NCI-H1417 (cell line): ENCODE measurements at regions not wholly inside any gene's neighbourhood (a gene's known extent, or its start where the extent isn't known, plus 50 kb on each side); places are given as distances from the start of the nearest gene placed in this dataset.
A peak's percentile ranks its signal among the peaks of the same experiment; 100 is the strongest.

ENCODE experiments used
- DNase-seq, 3 experiments: peaks; one replicate each; lab custom pipeline; 2025; lab: John Stamatoyannopoulos, UW

DNA sequence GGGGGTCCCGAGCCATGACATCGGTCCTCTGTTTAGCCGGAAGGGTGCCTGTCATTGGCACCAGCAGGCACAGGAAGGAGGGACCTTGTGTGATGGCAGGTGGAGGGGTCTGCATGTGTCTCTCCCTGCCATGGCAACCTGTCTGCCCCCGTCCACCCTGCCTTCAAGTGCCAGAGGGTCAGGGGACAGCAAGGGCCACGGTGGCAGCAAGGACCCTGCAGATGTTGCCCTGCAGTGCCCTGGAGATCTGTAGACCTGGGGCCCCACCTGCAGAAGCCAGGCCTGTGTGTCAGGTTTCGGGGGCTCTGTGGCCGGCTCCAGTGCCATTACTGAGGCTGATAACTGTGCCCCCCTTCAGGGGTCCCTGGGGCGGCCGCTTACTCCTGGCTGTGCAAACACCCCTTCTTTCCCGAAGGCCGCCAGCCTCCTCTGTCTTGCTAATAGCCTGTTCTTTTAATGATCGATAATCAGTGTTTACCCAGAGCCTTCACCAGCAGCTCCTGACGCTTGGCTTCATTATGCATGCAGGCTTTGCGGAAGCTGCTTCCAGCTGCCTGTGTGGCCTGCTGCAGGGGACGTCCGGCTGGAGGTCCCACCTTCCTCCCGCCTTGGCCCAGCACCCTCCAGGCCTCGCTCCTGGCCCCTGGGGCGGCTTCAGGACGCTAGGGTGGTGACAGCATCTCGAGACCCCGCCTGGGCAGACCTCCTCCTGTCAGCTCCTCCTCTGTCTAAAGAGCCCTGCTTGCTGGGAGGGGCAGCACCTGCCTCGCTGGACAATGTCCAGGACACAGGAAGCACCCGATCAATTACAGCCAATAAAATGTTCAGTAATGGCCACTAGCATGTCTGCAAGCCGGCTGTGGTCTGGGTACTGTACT is 153.0 kb downstream of the KIF26A start:
- peak in 2 of 3 experiments; percentile 76 to 92 for DNase-seq

DNA sequence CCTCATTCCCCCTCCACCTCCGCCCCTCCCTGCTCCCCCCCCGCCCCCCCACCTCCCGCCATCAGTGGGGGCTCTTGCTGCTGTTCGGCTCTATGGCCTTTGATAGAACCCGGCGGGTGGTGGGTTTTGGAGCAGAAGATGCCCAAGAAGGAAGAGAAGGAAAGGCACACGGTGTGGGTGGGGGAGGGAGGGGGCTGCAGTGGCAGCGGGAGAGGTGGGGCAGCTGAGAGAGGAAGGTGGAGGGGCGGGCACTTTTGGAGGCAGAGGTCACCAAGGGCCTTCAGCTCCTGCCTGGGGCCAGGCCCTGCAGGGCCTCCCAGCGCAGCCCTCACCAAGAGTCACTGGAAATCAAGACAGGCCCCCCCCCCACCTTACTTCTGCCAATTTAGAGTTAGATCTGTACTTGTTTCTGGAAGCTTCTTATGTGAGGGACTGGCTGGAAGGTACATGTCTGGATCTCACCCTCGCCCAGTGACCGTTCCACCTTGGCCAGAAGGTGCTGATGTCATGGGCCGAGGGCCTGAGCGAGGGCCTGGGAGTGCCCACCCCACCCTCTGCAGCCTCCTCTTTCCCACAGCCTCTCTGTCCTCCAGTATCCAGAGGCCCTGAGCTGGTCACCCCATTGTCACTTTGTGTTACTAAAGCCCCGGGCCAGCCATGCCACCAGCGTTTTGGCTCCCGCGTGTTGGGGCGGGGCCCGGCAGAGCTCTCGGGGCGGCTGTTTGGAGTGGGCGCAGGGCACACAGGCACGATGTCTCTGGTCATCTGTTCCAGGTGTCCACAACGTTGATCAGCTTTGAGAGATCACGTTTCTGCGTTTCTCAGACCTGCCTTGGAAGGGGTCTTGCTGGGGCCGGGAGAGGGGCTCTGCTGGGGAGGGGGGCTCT is 153.9 kb downstream of the KIF26A start:
- DNase-seq, result no peak

DNA sequence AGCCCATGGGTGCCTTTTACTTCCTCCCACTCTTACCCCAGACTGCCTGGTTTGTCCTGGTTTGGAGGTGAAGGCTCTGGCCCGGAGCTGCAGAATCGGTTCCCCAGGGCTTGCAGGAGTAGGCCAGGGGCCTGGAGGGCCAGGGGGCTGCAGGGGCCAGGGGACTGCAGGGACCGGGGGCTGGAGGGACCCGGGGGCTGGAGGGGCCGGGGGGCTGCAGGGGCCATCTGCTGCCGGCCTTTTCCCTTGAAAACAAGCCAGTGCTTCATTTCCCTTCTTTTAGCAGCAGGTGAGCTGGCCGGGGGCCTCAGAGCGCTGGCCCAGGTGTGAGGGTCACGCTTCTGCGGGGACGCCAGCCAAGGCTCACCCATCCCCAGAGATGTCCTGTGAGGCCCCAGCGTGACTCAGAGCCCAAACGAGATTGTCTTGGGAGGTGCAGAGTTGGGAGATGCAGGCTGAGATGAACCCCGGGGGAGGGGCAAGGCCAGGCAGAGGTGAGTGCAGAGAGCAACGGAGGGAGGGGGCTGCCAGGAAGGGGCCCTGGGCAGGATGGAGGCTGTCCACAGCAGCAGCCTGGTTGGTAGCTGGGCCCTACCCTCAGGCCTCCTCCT is 154.9 kb downstream of the KIF26A start:
- DNase-seq, result no peak

DNA sequence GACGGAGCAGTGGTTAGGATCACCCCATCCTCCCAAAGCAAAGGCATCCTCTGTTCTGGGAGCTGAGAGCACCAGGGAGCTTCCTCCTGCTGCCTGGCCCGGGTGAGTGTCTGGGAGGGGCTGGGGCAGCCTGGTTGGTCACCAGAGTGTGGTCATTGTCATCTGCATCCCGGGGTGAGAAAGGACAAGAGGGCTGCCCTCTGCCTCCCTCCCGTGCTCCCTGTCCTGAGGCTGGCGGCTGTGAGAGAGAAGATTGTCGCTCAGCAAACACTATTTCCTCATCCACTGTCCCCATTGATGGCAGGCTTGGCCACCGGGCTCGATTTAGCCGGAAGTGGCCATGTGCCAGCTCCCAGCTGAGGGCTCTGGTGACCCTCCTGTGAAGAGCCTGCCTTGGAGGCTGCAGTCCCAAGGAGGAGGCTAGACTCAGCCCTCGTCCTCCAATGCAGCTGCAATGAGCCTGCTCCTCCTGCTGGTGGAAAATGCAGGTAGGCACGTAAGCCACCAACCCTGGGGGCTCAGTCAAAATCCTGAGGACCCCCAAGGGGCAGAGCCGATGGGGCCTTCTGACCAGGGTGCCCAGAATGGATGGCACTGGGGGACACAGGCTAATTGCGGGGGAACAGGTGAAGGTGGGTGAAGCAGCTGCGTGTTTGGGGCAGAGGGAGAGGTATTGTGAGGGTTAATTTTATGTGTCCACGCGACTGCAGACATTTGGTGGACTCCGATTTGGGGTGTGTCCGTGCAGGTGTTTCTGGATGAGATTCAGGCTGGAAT is 155.7 kb downstream of the KIF26A start:
- peak in 2 of 3 experiments; percentile 18 to 24 for DNase-seq

DNA sequence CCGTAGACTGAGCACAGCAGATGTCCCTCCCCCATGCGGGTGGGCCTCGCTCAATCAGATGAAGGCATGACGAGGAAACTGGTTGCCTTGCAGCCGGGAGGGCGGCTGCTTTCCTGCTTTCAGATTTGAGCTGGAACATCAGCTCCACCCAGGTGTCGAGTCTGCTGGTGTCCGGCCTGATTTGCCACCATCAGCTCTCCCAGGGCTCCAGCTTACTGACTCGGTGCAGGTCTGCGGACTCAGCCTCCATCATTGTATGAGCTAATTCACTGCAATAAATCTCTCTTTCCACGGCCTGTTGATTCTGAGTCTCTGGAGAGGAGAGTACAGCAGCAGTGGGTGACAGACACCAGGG is 156.2 kb downstream of the KIF26A start:
- DNase-seq, result peak in 2 of 3 experiments; percentile 27 to 28

DNA sequence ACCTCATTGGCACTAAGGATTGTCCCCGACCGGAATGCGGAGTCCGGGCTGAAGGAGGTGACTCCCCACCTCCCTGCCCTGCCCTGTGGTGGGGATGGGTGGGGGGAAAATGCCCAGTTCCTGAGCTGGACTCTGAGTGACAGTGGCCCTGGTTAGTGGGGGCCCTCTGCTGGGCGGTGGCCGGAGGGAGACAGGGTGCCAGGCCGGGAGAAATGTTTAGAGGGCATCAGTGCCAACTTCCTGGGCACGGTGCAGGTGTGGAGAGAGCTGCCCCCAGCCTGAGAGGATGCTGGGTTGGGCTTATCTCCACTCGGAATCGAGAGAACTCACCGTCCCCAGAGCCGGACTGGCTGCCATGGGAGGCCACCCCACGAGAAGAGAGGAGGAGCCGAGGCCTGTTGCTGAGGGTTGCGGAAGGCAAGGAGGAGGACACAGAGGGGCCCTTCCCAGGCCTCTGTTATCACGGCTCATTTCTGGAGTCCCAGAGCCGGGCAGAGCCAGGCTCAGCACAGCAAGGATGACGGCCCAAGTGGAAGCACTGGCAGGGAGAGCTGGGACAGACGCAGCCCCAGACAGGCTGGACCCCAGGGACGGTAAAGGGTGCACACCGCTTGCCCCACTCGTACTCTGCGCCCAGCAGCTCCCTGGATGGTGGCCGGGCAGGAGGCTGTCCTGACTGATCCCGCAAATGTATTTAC is 156.7 kb downstream of the KIF26A start:
- DNase-seq, result no peak

DNA sequence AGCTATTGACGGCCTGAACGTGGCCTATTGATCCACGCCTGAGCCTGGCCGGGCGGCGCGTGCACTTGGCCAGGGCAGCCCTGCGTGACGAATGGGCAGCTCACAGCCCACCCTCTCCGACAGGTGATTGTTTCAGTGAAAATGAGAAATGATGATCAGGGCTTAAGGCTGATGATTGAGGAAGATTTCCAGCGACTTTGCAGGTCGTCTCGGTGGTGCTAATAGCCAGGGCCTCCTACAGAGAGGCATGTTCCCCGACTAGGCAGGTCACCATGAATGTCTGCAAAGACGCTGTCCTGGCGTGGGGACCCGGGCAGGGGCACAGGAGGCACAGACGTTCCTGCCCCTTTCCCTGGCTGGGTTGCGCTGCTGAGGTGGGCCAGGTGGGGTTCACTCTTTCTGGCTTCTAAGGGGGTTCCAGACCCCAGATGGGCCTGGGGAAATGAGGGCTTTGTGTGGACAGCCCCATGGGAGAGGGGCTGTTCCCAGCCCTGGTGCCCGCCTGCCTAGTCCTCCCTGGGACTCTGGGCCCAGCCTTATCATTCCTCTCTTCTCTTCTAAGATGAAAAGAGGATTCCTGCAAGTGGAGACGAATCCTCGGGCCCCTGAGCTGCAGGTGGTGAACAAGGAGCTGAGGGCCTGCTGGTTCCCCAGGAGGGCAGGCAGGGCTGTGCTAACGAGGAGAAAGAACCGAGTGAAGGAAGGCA is 157.4 kb downstream of the KIF26A start:
- no peak for DNase-seq

DNA sequence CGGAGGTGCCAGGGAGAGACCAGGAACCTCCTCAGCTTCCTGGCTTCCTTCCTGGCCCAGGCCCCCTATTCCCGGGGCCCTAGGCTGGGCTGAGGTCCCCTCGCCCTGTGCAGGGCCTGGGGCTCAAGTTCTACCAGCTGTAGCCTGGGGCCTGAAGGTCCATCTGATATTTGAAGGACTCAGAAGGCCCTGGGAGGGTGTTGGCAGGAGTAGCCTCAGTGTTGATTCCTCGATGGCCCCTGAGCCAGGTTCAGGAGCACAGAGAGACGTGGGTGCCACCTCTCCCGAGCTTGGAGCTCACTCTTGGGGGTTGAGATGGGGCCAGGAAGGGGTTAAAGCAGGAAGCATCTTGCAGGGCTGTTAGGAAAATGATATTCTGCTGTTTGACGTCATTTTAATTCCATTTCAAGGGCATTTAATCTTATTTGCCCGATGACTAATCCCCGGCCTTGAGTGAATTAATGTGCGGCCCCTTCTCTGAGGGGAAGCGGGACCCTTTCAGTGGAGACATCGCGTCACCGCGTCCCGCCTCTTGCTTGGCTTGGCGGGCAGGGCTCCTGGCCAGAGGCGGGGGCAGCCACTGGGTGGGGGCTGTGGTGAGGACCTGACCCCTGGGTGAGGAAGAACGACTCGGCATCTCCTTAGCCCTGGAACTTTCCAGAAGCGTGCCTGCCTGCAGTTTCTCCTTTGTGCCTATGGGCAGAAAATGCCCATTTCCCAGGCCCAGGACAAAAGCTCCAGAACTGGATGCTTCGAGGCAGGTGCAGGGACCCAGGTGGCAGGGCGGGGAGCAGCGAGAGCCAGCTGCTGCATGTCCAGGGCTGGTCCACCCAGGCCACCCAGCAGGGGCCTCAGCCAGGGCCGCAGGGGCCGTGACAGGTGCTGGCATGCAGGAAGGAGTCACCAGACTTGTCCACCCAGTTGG is 158.3 kb downstream of the KIF26A start:
- no peak for DNase-seq

DNA sequence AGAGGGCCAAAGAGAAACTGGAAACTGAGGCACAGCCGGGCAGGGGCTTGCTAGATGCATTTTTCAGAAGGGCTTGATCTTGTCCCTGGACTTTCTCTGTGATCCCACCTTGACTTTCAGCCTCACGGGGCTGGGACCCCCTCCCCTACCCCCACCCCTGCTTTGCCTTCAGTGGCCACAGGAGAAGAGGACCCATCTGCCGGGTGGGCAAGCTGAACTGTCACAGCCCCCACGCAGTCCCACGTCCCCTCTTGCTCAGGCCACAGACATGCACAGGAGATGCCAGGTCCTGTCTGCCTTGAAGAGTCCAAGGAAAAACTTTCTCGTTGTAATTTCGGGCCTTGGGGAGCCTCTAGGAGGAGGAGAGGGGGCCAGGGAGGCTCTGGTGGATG is 158.9 kb downstream of the KIF26A start:
- no peak for DNase-seq

DNA sequence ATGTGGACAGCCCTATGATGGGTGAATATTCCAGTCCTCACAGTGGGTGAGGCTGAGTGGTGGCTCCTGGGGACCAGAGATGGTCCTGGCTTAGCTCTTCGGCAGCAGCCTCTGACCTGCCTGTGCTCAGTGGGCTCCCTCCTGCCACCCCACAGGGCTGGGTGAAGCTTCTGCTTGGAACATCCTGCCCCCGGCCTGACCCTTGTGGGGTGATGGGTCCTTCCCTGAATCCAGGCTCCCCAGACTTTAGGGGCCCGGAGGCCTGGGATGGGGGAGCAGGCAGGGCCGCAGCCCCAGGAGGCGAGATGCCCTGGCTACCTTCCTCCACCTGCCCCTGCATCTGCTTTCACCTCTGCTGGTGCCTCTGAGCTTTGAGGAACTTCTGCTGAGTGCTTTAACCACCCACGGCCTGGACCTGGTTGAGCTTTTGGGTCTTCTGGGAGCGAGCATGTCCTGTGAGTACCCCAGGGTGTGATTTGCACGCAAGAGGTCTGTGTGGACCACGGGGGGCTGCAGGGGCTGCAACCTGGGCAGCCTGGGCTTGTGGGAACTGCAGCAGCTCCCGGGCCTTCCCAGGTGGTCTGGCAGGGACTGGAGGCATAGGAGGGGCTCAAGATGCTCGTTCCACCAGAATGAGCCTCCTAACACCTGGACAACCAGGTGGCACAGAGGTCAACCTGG is 159.5 kb downstream of the KIF26A start:
- no peak for DNase-seq

DNA sequence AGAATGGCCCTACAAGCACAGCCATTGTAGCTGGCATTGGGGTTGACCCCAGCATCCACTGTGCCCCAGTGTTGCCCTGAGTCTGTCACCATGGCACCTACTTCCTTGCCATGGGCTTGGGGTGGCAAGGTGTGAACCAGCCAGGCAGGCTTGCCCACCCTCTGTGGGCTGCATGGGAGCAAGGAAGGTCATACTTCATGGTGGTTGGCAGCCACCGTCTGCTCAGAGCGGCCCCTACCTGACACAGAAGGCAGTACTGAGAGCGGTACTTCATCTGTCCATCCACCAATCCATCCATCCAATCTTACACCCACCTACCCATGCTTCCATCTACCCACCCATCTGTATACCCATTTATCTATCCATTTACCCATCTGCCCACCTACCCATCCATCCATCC is 160.1 kb downstream of the KIF26A start:
- DNase-seq, result no peak

DNA sequence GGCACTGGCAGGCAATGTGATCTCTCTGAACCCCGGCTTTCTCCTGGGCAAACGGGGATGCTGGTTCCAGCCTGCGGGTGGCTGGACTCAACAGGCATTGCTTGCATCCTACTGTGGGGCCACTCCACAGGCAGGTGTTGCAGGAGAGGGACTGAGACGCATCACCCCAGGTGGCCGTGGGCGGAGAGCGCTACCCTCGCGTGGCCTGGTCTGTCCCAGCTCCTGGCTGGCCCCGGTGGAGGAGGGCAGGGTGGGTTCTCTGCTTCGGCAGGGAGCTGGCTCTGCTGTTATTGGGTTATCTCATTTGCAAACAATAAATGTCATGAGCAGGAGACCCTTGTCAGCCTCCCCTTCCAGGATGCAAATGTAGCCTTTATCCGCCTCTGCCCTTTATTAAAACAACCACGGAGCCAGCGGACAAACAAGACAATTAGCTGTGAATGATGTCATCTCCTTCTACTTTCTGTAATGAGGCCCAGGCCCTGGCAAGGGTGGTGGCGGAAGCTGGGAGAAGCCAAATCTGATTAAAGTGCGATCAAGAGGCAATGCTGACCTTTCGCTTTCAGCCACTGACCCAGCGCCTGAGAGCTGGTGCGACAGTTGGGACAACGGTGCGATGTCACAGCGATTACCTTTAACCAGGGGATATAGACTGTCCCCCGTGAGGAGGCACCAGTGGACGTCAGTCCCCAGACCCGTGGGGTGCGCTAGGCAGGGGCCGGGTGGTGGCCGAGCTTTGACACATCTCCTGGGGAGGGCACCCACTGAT is 161.8 kb downstream of the KIF26A start:
- DNase-seq, result peak in 2 of 3 experiments; percentile 80 to 87

DNA sequence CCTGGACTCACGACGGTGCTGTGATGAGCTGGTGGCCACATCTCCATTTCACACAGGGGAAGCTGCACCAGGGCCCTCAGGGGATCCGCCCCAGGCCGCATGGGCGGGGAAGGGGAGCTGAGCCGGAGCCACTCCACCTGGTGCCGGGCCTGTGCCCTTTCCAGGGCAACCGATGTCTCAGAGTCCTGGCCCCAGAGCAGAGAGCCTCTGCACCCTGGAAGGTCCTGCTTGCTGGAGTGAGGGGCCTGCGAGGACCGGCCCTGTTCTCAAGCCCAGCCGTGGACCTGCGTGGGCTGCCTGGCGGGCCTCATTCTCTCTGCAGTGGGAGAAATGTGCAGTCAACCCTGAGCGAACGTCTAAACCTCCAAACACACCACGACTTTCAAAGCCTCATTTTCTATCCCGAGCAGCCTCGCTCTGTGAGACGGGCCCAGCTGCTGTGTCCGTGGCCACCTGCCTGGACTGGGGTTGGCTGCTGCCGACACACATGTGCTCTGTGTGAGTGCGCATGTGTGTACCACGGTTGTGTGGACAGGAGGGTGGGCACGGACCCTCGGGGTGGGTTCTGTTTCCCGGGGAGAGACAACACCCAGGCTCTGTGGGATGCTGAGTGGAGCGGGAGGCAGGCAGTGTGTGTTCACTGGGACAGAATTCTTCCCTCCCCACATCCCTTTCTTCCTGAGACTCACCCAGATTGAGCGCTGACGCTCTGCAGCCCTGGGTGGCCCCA is 163.5 kb downstream of the KIF26A start:
- DNase-seq, result no peak

DNA sequence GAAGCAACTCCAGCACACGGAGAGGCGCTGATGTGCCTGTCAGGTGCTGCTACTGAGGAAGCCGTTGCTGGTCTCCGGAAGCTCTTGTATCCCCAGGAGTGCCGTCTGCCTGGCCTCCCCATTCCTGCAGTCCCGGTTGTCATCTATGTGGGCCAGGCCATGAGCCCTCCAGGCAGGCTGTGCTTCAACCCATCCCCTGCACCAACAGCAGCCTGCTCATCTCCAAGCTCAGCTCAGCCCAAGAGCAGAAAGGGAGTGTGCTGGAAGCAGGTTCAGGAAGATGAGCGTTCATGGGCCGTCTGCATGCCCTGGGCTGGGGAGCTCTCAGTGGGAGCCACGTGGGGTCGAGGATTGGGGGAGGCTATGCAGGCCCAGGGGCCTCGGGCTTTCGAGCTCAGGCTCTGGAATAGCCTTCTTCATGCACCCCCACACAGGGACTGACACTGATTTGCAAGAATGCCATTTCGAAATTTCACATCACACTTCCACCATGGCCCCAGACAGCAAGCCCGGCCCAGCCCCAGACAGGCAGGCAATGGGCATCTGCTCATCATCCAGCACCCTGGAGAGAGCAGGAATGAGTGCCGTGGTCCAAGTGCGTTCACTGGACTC is 164.5 kb downstream of the KIF26A start:
- no peak for DNase-seq

DNA sequence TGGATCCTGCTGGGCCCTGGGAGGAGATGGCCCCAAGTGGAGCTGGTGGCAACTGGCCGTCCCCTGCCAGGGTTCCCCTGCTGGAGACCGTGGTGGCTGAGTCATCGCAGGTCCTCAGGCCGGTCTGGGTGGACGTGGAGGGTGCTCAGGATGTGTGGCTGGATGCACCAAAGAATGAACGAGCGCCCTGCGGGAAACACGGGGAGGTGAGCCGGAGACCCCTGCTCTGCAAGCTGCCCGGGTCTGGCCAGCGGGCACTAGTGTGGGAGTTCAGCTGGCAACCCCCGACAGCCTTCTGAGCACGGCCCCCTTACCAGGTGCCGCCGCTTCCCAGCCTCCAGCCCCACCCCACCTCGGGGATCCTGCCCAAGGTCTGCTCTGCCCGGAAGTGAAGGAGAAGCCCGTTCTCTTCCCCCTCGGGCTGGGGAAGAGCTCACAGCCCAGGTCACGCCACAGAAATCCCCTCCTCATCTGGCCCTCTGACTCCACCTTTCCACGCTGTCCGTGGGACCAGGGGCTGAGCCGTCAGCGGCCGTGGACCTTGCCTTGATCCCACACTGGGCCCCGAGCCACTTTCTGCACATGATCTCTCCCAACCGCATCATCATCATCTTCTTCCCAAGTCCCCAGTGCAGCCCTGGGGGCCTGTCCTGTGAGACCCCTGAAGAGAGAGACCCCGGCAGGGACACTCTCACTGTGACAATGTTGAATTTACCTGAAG is 165.5 kb downstream of the KIF26A start:
- DNase-seq, result no peak
